GM19023 (cell line): ENCODE measurements at regions not wholly inside any gene's neighbourhood (a gene's known extent, or its start where the extent isn't known, plus 50 kb on each side); places are given as distances from the start of the nearest gene placed in this dataset.
"Not testable (repeated sequence)": the region's sequence is repeated elsewhere in the genome, so short reads cannot be mapped to it uniquely, and the experiment has no call there.

Source experiments
- ATAC-seq: cut with Tn5 transposase; IDR thresholded peaks from one replicate; pipeline ENCODE4 v1.9.1; 2021; ENCODE audit warnings: mild to moderate bottlenecking, moderate library complexity; ENCODE audit not compliant: unreplicated experiment

DNA sequence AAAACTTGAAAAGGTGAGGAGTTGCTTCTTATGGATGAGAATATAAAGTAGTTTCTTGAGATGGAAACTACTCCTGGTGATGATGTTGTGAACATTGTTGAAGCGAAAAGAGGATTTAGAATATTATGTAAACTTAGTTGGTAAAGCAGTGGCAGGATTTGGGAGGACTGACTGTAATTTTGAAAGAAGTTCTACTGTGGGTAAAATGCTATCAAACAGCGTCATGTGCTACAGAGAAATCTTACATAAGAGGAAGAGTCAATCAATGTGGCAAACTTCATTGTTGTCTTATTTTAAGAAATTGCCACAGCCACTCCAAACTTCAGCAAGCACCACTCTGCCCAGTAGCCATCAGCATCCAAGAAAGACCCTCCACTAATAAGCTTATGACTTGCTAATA, 112.9 kb upstream of the ZEB2 start:
- ATAC-seq = no peak

DNA sequence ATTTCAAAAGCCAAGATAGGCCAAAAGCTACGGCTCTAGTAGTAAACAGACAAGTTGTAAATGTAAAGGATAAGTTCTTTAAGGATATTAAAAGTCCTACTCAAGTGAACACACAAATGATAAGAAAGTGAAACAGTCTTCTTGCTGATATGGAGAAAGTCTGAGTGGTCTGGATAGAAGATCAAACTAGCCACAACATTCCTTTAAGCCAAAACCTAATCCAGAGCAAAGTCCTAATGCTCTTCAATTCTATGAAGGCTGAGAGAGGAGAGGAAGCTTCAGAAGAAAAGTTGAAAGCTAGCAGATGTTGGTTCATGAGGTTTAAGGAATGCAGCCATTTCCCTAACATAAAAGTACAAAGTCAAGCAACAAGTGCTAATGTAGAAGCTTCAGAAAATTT, 111.7 kb upstream of the ZEB2 start:
- no peak for ATAC-seq

DNA sequence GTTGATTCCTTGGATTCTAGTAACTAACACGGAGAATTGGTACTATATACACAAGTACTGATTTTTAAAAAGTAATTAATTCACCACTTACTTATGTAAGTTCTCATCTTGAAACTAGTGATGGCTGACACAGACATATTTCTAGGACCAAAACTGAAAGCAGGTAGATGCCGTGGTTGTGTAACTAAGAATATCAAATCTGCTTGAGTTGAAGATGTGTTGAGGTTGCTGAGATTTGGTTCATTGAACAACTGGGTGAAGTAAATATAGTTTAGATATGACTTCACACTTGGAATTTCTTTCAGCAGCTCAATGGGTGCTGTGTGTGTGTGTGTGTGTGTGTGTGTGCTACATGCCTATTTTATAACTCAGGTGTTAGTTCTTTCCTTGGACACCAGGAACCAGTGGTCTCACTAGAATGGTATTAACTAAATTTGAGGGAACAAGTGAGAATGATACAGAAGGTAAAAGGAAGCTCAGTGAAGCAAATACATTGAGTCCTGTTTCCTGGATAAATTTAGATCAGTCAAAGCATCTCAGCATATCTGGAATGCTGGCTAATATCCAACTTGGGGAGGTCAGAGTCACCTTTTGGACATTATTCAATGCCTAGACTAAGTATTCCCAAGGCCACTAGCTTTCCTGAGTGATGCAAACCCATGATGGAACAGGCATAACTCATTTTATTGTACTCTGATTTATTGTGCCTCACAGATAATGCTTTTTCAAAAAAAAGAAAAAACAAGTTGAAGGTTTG, 110.7 kb upstream of the ZEB2 start:
- ATAC-seq = peak; percentile 81

GRCh38 chr2:144629935-144630334, 110.0 kb upstream of the ZEB2 start:
- ATAC-seq = no peak

GRCh38 chr2:144628566-144628965, 108.6 kb upstream of the ZEB2 start:
- no peak for ATAC-seq

GRCh38 chr2:144625626-144626025, 105.7 kb upstream of the ZEB2 start:
- no peak for ATAC-seq

DNA sequence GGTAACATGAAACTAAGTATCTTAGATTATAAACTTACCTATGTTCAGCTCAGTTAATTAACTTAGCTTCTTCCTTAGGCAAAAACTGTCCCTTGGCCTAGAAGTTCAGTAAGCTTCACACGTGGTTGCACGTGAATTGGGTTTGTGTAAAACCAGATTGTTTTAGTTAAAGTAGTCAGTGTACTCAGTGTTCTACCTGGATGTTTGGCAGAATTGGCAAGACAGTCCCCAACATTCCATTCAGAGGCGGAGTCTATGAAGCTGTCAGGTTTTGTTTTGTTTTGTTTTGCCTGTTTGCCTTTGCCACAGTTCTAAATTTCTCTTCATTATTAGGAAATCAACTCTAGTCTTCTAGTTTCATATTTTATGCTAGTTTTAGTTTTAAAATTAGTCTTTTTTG, 105.3 kb upstream of the ZEB2 start:
- no peak for ATAC-seq

DNA sequence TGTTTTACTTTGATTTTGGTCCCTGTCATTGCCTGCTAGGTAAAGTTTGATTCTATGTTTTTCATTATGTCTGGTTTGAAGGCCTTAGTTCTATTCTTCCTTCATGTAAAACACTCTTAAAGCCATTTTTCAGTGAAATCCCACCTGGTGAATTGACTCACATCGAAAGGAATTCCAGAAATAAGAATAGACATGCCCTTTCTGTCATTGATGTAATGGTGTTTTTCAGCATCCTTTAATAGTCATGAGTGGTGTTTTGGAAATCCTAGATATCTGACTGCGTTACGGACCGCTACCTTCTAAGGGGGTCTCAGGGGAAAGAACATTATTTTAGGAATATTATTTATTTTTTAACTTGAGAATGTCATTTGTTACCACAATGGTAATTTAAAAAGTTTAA, 104.5 kb upstream of the ZEB2 start:
- no peak for ATAC-seq

DNA sequence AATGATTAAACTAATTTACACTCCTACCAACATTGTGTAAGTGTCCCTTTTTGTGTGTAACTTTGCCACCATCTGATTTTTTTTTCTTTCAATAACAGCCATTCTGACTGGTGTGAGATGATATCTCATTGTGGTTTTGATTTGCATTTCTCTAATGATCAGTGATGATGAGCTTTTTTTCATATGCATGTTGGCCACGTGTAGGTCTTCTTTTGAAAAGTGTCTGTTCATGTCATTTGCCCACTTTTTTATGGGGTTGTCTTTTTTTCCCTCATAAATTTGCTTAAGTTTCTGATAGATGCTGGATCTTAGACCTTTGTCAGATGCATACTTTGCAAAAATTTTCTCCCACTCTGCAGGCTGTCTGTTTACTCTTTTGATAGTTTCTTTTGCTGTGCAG, 102.5 kb upstream of the ZEB2 start:
- ATAC-seq = not testable (repeated sequence)

- ATAC-seq = no peak
These were observed 101.3 kb upstream of the ZEB2 start for GRCh38 chr2:144621266-144621665.

DNA sequence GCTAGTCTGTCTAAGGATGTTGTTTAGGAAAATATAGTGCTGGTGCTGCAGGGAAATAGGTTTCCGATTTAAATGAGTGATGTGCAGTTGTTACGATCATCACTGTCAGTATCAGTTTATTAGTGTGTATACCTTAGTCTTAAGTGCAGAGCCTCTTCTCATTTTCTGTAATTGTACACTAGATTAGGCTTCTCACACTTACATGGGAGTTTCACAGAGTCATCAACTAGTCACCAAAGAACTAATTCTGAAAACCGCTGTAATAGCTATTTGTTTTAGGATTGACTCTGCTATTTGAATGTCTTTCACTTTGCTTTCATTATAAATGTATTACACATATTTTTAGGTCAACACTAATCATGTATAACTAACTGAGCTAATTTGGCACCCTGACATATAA, 99.8 kb upstream of the ZEB2 start:
- ATAC-seq = no peak

DNA sequence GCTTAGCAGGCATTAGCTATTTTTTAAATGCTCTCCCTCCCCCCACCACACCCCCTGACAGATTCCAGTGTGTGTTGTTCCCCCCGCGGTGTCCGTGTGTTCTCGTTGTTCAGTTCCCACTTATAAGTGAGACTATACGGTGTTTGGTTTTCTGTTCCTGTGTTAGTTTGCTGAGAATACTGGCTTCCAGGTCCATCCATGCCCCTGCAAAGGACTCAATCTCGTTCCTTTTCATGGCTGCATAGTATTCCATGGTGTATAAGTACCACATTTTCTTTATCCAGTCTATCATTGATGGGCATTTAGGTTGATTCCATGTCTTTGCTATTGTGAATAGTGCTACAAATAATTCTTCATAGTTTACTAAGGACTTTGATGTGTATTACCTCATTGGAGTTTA, 97.3 kb upstream of the ZEB2 start:
- not testable (repeated sequence) for ATAC-seq

DNA sequence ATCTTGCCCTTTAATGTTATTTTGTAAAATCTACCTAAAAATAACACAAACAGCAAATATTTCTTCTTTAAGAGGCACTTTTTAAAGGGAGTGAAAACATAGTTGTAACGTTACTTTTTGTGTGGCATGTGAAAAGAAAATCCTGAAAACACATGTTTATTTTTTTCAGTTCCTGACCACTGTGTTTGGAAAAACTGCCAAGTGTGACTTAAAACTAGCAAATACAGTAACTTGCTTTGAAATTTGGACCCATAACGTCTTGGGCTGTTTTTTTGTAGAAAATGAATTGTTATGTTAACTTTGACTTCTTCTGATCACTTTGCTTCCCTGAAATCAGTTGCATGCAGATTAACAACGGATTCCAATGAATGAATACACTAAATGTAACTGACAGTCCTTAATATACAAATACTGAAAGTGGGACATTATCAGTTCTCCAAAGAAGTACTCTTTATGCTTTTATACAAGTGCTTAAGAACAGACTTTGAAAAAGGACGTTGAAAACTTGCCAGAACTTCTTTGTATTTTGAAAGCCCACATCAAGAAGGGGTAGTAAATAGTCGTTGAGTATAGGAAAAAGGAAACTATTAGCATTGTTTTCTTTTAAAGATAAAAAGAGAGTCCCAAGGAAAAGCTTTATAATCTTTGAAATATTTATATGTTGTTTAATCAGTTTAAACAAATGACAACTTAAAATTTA, 96.1 kb upstream of the ZEB2 start:
- no peak for ATAC-seq

DNA sequence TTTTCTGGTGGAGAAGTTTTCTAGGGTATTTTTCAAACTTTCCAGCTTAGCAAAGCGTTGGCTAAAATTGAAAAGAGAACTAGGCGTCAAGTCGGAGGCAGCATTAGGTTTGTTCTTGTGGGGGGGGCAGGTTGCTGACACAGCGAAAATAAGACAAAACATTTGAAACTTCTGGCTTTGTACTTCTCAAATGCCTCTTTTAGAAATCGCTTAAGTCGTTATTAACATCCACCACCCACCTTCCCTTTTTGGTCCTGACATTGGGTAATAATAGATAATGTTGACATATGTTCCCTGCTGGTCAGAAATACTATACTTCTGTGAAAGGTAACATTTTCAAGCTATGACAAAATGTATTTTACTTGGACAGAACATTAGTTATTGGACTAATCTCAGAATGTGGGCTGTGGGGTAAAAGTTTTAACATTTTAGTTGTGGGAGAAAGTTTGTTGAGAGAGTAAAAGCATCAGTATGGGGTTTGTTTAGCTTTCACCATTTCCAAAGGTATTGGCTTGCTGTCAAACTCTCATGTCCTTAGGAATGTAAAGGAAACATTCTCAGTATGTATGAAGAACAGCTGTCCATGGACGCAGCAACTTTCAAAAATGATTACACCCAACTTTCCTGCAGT, 88.1 kb upstream of the ZEB2 start:
- no peak for ATAC-seq

DNA sequence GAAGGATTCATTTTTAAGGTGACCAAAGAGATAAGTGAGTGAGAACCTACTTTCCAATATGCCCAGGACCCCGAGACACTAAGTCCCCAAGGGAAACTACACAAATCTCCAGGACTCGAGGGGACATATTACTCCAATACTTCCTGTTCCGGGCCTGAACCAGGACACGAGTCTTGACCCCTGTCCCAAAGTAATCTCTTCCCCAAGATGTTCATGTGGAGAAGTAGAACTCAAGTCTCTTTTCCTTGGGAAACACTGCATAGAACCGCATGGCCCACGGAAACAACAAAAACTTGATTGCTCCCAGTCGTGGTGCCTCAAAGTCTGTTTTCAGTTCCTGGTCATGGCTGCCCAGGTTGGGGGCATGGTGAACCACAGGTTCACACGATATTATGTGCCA, 87.2 kb upstream of the ZEB2 start:
- no peak for ATAC-seq

GRCh38 chr2:144606466-144607095, 86.7 kb upstream of the ZEB2 start:
- no peak for ATAC-seq

- no peak for ATAC-seq
These were observed 85.4 kb upstream of the ZEB2 start for GRCh38 chr2:144605231-144605840.

DNA sequence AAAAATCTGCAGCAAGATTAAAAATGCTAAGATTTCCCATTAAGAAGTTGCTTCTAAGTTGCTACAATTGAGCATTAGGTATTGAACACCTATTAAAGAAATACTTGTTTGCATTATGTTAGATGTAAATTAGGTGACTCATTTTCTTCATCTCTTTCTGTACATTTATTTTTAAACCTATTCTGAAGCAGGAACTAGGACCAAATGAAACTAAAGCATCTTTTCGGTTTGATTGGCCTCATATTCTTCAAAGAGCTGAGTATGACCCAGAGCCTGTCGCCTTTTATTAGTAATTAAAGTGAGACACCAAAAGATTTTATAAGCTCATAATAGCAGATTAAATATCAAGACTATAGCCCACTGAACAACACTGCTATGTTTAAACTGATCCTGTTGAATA, 83.4 kb upstream of the ZEB2 start:
- ATAC-seq = no peak

DNA sequence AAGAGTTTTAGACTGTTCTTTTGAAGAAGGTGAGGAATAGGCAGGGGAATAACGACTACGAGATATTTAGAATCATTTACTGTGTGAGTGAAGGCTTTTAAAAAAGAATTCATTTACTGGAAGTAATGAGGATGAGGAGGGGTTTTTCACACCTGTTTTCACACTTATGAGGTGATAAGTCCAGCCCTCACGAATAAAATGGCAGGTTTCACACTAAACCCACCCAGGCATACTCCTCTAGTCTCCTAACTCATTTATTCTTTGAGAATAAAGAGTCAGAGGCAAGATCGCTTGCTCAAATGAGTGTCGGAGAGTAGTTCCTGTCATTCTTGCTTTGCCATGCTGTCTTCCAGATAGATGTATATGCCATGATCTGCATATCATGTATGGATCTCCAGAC, 79.0 kb upstream of the ZEB2 start:
- ATAC-seq = no peak

DNA sequence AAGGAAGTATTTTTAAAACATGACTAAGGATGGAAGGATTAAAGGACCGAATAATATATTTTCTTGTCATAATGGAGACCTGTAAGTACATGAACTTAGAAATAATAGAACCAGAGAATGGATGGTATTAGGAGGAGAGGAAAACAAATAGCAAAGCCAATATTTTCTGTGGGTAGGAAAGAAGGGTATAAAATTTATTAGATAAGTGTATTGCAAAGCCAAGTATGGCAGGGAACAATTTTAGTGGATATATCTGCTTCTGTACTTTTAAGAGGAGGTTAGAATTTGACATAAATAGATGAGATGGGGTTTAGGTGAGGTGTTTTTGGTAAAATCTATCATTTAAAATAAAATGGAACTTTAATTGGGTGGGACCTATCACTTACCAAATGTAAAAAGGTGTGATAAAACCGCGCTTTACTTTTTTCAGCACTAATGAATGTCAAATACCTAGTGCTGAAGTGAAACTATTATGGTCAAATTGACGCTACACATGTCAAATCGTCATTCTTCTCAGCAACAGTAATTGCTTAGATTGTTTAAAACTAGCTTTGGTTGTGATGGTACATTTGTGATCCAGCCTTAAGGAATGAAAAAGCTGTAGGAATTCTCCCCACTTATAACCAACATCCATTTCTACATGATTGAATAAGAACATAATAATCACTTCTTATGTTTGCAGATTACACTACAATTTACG, 78.1 kb upstream of the ZEB2 start:
- ATAC-seq = no peak

DNA sequence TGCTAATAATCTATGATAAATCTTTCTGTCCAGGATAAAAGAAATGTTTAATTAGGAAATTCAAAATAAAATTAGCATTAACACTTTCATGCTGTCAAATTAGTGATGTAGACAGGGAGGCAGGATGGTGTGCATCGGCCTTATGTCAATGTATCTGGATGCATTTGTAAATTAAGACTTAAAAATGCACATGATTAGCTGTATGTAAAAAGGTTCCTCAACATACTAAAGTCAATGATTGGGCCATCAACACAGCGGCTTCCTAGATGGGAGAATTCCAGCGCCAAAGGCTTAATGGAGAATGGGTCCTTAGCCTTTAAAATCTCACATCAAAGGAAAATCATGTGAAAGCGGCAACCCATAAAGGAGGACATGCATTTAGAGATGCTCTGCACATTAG, 77.5 kb upstream of the ZEB2 start:
- no peak for ATAC-seq
